HepG2 (cell line): ENCODE measurements at regions not wholly inside any gene's neighbourhood (a gene's known extent, or its start where the extent isn't known, plus 50 kb on each side); places are given as distances from the start of the nearest gene placed in this dataset.
A peak's percentile ranks its signal among the peaks of the same experiment; 100 is the strongest.

Experiments
- AKAP8 ChIP-seq: sonication (generic); formaldehyde crosslinking; IDR thresholded peaks from 2 replicates; pipeline ENCODE4 v1.5.1; 2020; ENCODE audit warnings: mild to moderate bottlenecking, missing genetic modification reagents
- ATM ChIP-seq: fragments of 450-650 bp; IDR thresholded peaks from 2 replicates; pipeline ENCODE4 v1.7.1; 2017; ENCODE audit warnings: mild to moderate bottlenecking, borderline replicate concordance
- BCL6 ChIP-seq: IDR thresholded peaks from 2 replicates; pipeline ENCODE4 v1.6.1; 2016; ENCODE audit warnings: missing genetic modification reagents, missing compliant biosample characterization
- ELF4 ChIP-seq: sonication (generic); formaldehyde crosslinking; IDR thresholded peaks from 2 replicates; pipeline ENCODE4 v1.5.0; 2020; ENCODE audit warnings: missing genetic modification reagents, mild to moderate bottlenecking, moderate library complexity, borderline replicate concordance
- FOXA1 ChIP-seq, 2 experiments: fragments of 450-650 bp in 1 of 2; sonication (generic) in 1 of 2; formaldehyde crosslinking in 1 of 2; IDR thresholded peaks; 2 replicates each; pipeline versions ENCODE4 v1.4.0 to v1.6.1; 2016 to 2020; ENCODE audit warnings: missing genetic modification reagents in 1 of 2
- GLI4 ChIP-seq: sonication (generic); formaldehyde crosslinking; IDR thresholded peaks from 2 replicates; pipeline ENCODE4 v1.5.1; 2020; ENCODE audit warnings: missing genetic modification reagents, mild to moderate bottlenecking, moderate library complexity, borderline replicate concordance
- MED8 ChIP-seq: sonication (generic); formaldehyde crosslinking; IDR thresholded peaks from 2 replicates; pipeline ENCODE4 v1.8.1; 2023; ENCODE audit warnings: mild to moderate bottlenecking, missing genetic modification reagents; ENCODE audit not compliant: insufficient replicate concordance
- MYNN ChIP-seq: sonication (generic); formaldehyde crosslinking; IDR thresholded peaks from 2 replicates; pipeline ENCODE4 v1.4.0; 2020; ENCODE audit warnings: mild to moderate bottlenecking, low read depth, missing genetic modification reagents
- RFXAP ChIP-seq: sonication (generic); formaldehyde crosslinking; IDR thresholded peaks from 2 replicates; pipeline ENCODE4 v1.4.0; 2020; ENCODE audit warnings: missing genetic modification reagents, borderline replicate concordance
- SOX13 ChIP-seq, 3 experiments: fragments of 450-650 bp in 1 of 3; sonication (generic) in 1 of 3; formaldehyde crosslinking in 1 of 3; IDR thresholded peaks in 2 of 3; conservative IDR thresholded peaks in 1 of 3; 2 replicates each; pipeline versions ENCODE4 v1.5.0 to v1.6.1; 2016 to 2020; ENCODE audit warnings: antibody characterized with exemption in 1 of 3, mild to moderate bottlenecking in 1 of 3, missing compliant biosample characterization in 1 of 3, missing genetic modification reagents in 1 of 3, moderate library complexity in 1 of 3
- ZEB1 ChIP-seq: IDR thresholded peaks from 2 replicates; pipeline ENCODE4 v1.6.1; 2012; ENCODE audit warnings: mild to moderate bottlenecking, low read depth, inconsistent platforms; ENCODE audit not compliant: insufficient replicate concordance
- ZNF260 ChIP-seq: sonication (generic); formaldehyde crosslinking; IDR thresholded peaks from 2 replicates; pipeline ENCODE4 v1.4.0; 2020; ENCODE audit warnings: missing genetic modification reagents, low read depth, mild to moderate bottlenecking, borderline replicate concordance
- ZNF292 ChIP-seq: sonication (generic); formaldehyde crosslinking; IDR thresholded peaks from 2 replicates; pipeline ENCODE4 v1.8.1; 2022; ENCODE audit warnings: mild to moderate bottlenecking, low read depth, missing genetic modification reagents, borderline replicate concordance
- ZNF446 ChIP-seq: sonication (generic); formaldehyde crosslinking; IDR thresholded peaks from 2 replicates; pipeline ENCODE4 v1.5.0; 2020; ENCODE audit warnings: mild to moderate bottlenecking, missing genetic modification reagents
- ZNF510 ChIP-seq: sonication (generic); formaldehyde crosslinking; IDR thresholded peaks from 2 replicates; pipeline ENCODE4 v1.4.0; 2020; ENCODE audit warnings: low read depth, mild to moderate bottlenecking, missing genetic modification reagents
- ZSCAN31 ChIP-seq: sonication (generic); formaldehyde crosslinking; IDR thresholded peaks from 2 replicates; pipeline ENCODE4 v1.5.0; 2020; ENCODE audit warnings: low read depth, mild to moderate bottlenecking, missing genetic modification reagents
- TF ChIP-seq, protein P1 (sequence below): sonication (generic); formaldehyde crosslinking; IDR thresholded peaks from 2 replicates; pipeline ENCODE4 v1.8.0; 2022; ENCODE audit warnings: mild to moderate bottlenecking, missing genetic modification reagents
- TF ChIP-seq, protein P2 (sequence below): sonication (generic); formaldehyde crosslinking; IDR thresholded peaks from 2 replicates; pipeline ENCODE4 v1.4.0; 2020; ENCODE audit warnings: mild to moderate bottlenecking, low read depth, missing genetic modification reagents
- TF ChIP-seq, protein P3 (sequence below): sonication (generic); formaldehyde crosslinking; conservative IDR thresholded peaks from 2 replicates; pipeline ENCODE4 v1.8.0; 2022; ENCODE audit warnings: mild to moderate bottlenecking, moderate library complexity, missing genetic modification reagents
- TF ChIP-seq, protein P4 (sequence below): sonication (generic); formaldehyde crosslinking; IDR thresholded peaks from 2 replicates; pipeline ENCODE4 v1.5.0; 2020; ENCODE audit warnings: mild to moderate bottlenecking, missing genetic modification reagents
- TF ChIP-seq, protein P5 (sequence below): IDR thresholded peaks from 2 replicates; pipeline ENCODE4 v1.6.1; 2016; ENCODE audit warnings: control low read depth

DNA sequence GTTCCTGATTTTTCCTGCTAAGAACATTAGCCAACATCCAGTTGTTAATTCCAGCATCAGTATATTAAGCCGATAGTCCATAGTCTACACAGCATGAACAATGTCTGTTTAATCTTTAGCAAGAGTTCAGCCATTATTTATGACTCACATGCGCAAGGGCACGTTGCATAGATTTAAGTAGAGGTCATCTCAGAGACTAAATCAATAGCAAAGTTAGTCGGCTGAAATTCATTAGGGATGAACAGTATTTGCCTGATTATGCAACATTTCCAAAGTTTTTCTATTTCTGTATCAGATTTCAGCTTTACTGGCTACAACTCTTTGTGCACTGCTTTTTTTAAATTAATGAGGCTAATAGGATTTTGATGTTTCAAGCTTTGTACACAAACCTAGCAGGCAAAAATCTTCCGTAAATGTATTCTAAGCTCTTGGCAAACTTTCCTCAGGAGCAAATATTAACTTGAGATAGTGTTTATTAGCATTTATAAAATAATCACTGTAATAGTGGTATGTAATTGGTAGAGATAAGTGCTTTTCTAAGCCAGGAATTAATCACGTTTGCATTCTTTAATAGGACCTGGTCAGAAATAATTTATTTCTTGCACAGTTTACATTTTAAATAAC, 578.7 kb upstream of the ID2 start (continued):
- TF ChIP-seq ZNF292 (CRISPR knock-in tag) (peak; percentile 63; the same call in 1 of the 2 replicates), ZSCAN31 (CRISPR knock-in tag) (peak; percentile 82), ZNF260 (CRISPR knock-in tag) (no peak), RFXAP (peak; percentile 72; the same call in 1 of the 2 replicates), AKAP8 (no peak; the same call in 1 of the 2 replicates), MYNN (no peak), SOX13 (IDR thresholded peaks at IDR 0.05) (peak; percentile 91), SOX13 (CRISPR knock-in tag; conservative IDR thresholded peaks at IDR 0.05 in 1 of 2, IDR thresholded peaks at IDR 0.05 in 1 of 2) (peak in 1 of 2 experiments; percentile 97; a peak in 2 of 4 replicates), GLI4 (CRISPR knock-in tag) (no peak), ELF4 (CRISPR knock-in tag) (no peak; the same call in 1 of the 2 replicates), ATM (no peak; the same call in 1 of the 2 replicates), BCL6 (peak; percentile 93), MED8 (CRISPR knock-in tag) (peak; percentile 92), FOXA1 (IDR thresholded peaks at IDR 0.05) (peak; percentile 77), FOXA1 (CRISPR knock-in tag; IDR thresholded peaks at IDR 0.05) (peak; percentile 95), ZEB1 (peak; percentile 55), ZNF510 (CRISPR knock-in tag) (no peak), ZNF446 (no peak)
- TF ChIP-seq, protein P1, sequence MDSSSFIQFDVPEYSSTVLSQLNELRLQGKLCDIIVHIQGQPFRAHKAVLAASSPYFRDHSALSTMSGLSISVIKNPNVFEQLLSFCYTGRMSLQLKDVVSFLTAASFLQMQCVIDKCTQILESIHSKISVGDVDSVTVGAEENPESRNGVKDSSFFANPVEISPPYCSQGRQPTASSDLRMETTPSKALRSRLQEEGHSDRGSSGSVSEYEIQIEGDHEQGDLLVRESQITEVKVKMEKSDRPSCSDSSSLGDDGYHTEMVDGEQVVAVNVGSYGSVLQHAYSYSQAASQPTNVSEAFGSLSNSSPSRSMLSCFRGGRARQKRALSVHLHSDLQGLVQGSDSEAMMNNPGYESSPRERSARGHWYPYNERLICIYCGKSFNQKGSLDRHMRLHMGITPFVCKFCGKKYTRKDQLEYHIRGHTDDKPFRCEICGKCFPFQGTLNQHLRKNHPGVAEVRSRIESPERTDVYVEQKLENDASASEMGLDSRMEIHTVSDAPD (CRISPR knock-in tag) = peak; percentile 72; the same call in 1 of the 2 replicates
- TF ChIP-seq, protein P2, sequence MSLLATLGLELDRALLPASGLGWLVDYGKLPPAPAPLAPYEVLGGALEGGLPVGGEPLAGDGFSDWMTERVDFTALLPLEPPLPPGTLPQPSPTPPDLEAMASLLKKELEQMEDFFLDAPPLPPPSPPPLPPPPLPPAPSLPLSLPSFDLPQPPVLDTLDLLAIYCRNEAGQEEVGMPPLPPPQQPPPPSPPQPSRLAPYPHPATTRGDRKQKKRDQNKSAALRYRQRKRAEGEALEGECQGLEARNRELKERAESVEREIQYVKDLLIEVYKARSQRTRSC = no peak
- TF ChIP-seq, protein P3, sequence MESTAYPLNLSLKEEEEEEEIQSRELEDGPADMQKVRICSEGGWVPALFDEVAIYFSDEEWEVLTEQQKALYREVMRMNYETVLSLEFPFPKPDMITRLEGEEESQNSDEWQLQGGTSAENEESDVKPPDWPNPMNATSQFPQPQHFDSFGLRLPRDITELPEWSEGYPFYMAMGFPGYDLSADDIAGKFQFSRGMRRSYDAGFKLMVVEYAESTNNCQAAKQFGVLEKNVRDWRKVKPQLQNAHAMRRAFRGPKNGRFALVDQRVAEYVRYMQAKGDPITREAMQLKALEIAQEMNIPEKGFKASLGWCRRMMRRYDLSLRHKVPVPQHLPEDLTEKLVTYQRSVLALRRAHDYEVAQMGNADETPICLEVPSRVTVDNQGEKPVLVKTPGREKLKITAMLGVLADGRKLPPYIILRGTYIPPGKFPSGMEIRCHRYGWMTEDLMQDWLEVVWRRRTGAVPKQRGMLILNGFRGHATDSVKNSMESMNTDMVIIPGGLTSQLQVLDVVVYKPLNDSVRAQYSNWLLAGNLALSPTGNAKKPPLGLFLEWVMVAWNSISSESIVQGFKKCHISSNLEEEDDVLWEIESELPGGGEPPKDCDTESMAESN = 0 out of 2 replicates have a peak, but pooled peaks have one; percentile 18
- TF ChIP-seq, protein P4, sequence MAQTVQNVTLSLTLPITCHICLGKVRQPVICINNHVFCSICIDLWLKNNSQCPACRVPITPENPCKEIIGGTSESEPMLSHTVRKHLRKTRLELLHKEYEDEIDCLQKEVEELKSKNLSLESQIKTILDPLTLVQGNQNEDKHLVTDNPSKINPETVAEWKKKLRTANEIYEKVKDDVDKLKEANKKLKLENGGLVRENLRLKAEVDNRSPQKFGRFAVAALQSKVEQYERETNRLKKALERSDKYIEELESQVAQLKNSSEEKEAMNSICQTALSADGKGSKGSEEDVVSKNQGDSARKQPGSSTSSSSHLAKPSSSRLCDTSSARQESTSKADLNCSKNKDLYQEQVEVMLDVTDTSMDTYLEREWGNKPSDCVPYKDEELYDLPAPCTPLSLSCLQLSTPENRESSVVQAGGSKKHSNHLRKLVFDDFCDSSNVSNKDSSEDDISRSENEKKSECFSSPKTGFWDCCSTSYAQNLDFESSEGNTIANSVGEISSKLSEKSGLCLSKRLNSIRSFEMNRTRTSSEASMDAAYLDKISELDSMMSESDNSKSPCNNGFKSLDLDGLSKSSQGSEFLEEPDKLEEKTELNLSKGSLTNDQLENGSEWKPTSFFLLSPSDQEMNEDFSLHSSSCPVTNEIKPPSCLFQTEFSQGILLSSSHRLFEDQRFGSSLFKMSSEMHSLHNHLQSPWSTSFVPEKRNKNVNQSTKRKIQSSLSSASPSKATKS (CRISPR knock-in tag) = 0 out of 2 replicates have a peak, but pooled peaks have one; percentile 56
- TF ChIP-seq, protein P5, sequence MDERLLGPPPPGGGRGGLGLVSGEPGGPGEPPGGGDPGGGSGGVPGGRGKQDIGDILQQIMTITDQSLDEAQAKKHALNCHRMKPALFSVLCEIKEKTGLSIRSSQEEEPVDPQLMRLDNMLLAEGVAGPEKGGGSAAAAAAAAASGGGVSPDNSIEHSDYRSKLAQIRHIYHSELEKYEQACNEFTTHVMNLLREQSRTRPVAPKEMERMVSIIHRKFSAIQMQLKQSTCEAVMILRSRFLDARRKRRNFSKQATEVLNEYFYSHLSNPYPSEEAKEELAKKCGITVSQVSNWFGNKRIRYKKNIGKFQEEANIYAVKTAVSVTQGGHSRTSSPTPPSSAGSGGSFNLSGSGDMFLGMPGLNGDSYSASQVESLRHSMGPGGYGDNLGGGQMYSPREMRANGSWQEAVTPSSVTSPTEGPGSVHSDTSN (CRISPR knock-in tag) = no peak; the same call in 1 of the 2 replicates
